T-helper 1 cell treated with Interleukin-12 subunit alpha and Interleukin-12 subunit beta and Interleukin-4 antibody, amounts not matched to agents 30 ng/mL and 1 ng/mL, for 36 hours (primary cell): ENCODE measurements at regions not wholly inside any gene's neighbourhood (a gene's known extent, or its start where the extent isn't known, plus 50 kb on each side); places are given as distances from the start of the nearest gene placed in this dataset.
"Not testable (repeated sequence)": the region's sequence is repeated elsewhere in the genome, so short reads cannot be mapped to it uniquely, and the experiment has no call there.

Experiments used
- intact Hi-C: fragments of 100-400 bp; cut with micrococcal nuclease; formaldehyde crosslinking; loops from one replicate; pipeline ENCODE4 v1.15.1; 2024

- intact Hi-C loops = no loop called here
Observed at GRCh38 chr11:116030697-116031331, 526.6 kb upstream of the CADM1 start.

GRCh38 chr11:116028506-116028905 lies 524.3 kb upstream of the CADM1 start:
- intact Hi-C loops = not testable (repeated sequence)

GRCh38 chr11:115999437-115999836 lies 495.2 kb upstream of the CADM1 start:
- intact Hi-C loops = no loop called here

DNA sequence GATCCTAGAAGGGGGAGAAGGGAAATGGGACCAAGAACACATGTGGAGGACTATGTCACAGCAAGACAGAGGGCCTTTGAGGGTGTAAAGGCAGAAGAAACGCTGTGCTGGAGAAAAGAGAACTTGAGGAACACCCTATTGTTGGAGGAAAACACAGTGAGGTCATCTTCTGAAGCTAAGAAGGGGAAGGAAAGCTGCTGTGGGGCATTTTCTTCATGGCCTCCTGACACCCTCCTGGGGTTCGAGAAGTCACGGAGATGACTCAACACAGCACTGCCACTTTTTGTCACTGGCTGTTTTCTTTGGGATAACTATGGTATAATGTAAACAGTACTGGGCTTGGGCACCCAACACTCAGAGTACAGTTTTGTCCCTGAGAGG lies 492.6 kb upstream of the CADM1 start:
- intact Hi-C loops = no loop called here

DNA sequence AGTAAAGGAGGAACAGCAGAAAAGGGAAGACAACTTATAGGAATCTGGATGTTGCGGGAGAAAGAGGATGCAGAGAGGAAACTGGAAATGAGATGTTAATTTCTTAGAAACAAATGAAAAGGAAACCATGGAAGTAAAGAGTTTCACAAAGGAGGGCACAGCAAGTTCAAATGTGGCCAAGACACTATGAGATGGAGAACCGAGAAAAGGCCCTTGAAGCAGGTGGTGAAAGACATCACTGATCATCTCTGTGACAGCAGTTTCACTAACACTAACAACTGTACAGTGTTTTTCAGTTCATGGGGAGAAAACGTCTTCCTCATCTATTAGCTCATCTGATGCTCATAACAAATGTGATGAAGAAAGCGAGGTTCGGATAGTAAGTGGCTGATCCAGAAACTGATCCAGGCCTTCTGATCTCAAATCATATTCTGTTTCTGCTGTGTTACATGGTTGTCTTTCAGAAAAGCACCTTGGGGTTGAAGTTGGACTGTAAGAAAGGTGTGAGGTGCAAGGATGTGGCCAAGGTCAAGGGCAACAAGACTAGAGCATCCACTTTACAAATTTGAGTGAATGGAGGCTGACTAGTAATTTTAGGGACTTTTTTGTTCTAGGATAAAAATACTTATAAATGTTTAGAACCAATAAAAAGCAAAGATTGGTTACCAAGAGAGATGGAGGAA lies 492.1 kb upstream of the CADM1 start:
- intact Hi-C loops = no loop called here

DNA sequence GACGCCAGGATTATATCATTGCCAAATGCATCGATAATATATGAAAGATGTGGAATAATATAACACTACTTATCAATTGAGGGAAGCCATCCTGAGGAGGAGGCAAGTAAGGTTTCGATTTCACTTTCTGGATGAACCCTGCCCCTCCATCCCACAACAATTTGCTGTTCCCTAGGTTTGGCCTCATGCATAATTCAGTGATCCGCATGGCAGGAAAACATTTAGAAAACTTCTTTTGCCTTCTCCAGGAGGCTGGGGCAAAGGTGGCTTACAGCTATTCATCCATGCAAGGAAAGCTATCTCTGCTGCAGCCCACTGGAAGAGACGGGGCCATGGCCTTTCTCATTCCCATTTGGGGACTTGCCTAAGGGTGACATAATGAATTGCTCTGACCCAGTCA lies 489.4 kb upstream of the CADM1 start:
- intact Hi-C loops = no loop called here

DNA sequence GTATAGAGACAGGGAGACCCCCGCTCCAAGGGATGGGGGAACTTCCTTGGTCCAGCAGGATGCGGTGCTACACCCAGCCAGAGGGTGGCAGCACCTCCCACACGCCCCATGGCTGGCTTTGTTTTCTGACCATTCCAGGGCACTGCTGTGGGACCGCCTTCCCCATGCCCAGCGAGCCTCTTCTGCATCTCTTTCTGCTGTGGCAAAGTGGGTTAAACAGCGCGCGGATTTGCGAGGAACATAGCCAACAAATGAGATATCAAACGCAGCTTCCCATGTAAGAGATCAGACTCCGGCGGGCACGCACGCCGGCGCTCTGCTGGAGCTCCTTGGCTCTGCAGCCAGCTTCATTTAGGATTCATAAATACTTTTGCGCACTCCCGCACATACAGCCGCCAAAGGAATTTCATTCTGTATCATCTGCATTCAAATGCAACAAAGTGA lies 485.8 kb upstream of the CADM1 start:
- intact Hi-C loops = no loop called here

- intact Hi-C loops = no loop called here
Observed at GRCh38 chr11:115985896-115986295, 481.7 kb upstream of the CADM1 start.

DNA sequence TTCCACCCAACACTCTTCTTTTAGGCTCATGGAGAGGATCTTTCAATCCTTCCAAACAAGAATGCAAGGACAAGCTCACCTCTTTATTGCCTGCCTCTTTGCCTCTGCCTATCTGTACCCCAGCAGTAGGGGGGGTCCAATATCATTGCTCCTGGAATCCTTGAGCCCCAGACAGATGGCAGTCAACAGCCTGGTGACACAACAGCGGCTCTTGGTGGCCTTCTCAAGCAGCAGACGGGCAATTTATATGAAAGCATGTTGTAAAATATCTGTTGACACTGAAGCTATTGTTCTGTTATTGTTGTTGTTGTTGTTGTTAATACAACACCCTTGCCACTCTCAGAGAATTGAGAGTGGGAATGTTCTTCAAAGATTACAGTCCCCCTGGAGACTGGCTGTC lies 480.0 kb upstream of the CADM1 start:
- intact Hi-C loops = no loop called here

- intact Hi-C loops = no loop called here
Observed at GRCh38 chr11:115982666-115983065, 478.5 kb upstream of the CADM1 start.

- intact Hi-C loops = no loop called here
Observed at GRCh38 chr11:115981814-115982471, 477.7 kb upstream of the CADM1 start.

- intact Hi-C loops = no loop called here
Observed at GRCh38 chr11:115981104-115981481, 476.9 kb upstream of the CADM1 start.

- intact Hi-C loops = no loop called here
Observed at GRCh38 chr11:115980337-115981103, 476.3 kb upstream of the CADM1 start.

GRCh38 chr11:115974703-115975102 lies 470.5 kb upstream of the CADM1 start:
- intact Hi-C loops = no loop called here

- intact Hi-C loops = not testable (repeated sequence)
Observed at GRCh38 chr11:115967203-115967602, 463.0 kb upstream of the CADM1 start.

- intact Hi-C loops = no loop called here
Observed at GRCh38 chr11:115965767-115966504, 461.7 kb upstream of the CADM1 start.

DNA sequence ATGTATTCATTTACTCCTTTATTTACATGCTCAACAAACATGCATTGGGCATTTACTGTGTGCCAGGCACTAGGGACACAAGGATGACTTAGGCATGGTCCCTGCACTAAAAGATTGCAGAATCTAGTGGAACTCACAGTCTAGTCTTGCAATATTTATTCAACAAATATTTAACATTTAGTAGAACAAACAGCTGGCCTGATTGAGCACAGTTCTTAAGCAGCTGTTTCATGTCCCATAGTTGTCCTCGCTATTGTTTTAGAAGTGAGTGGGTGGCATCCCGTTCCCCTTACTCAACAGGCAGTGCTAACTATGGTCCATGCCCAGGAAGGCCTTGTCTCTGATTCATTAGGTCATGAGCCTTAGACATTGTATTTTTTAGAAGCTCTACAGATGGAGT lies 459.9 kb upstream of the CADM1 start:
- intact Hi-C loops = no loop called here

GRCh38 chr11:115963156-115963555 lies 458.9 kb upstream of the CADM1 start:
- intact Hi-C loops = no loop called here

GRCh38 chr11:115961159-115962003 lies 457.2 kb upstream of the CADM1 start:
- intact Hi-C loops = no loop called here

DNA sequence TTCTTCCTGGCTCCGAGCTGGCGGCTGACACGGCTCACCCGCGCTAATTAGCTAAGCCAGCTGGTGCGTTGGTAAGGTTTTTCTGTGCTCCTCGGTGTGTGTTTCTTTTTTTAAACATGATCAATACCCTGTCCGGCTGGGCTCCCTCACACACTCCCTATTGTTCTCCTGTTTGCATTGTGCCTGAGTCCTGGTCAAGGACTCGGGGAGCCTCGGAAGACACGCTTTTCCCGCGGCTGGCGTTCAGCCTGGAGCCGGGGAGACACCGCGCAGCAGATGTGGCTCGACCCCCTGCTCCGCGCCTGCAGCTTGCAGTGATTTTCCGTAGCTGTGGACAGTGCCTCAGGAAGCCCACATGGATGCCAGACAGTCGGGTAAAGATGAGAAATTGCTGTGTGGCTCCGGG lies 454.9 kb upstream of the CADM1 start:
- intact Hi-C loops = no loop called here
